HG03025 (cell line): ENCODE measurements at regions not wholly inside any gene's neighbourhood (a gene's known extent, or its start where the extent isn't known, plus 50 kb on each side); places are given as distances from the start of the nearest gene placed in this dataset.
"Not testable (repeated sequence)": the region's sequence is repeated elsewhere in the genome, so short reads cannot be mapped to it uniquely, and the experiment has no call there.

Experiments used
- ATAC-seq: cut with Tn5 transposase; IDR thresholded peaks from one replicate; pipeline ENCODE4 v1.9.1; 2021; ENCODE audit warnings: mild to moderate bottlenecking, moderate library complexity; ENCODE audit not compliant: unreplicated experiment, low FRiP score

DNA sequence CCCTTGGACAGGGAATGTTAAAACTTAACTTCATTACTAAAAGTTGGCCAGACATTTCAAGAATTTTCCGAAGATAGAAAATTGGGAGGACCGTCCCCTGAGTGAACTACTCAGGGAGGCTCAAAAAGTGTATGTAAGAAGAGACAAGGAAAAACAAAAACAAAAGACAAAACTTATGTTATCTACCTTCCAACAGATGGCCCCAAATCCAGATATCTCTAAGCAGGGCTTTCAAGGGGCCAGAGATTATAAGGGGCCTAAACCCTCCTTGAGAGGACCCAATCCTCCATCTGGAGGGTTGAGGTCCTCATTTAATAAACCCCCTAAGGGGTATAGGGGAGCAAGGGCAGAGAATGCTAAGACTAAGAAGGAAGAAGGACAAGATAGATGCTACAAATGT is 203.6 kb downstream of the SH2D4B start:
- no peak for ATAC-seq

GRCh38 chr10:80750268-80750667 is 212.6 kb downstream of the SH2D4B start:
- no peak for ATAC-seq

DNA sequence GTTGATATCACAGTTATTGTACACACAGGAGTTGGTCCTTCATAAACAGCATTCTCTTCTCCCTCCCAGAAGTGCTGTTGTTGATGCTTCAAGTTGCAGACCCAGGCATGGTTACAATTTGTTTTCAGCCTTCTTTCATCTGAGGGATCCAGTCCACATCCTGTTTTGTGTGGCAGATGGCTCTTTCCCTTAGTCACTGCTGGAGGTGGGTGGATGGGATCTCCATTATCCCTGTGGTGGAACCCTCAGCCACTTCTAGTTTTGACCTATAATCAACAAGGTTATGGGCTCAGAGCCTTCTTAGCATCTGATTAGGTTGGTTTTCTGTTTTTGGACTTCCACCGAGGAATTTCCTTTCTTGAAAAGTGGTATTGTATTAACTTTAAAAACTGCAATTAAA is 214.2 kb downstream of the SH2D4B start:
- ATAC-seq: no peak

DNA sequence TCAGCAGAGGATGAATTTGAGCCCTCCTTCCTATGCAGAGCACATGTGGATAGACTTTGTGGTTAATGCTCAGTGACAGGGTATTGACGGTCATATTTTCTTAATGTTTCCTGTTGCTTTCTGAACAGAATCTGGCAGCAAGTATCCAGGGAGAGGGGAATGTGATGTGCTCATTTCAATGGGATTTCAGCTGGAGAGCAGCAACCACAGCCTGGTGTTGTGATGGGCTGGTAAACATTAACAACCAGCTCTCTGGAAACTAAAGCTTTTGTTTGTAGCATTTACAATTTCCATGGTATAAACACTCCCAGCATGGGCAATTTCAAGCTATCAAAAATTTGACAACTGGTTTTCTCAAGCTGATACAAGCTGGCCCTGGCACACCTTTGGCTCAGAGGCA is 215.9 kb downstream of the SH2D4B start:
- no peak for ATAC-seq

GRCh38 chr10:80755893-80756292 is 218.2 kb downstream of the SH2D4B start:
- ATAC-seq: no peak

DNA sequence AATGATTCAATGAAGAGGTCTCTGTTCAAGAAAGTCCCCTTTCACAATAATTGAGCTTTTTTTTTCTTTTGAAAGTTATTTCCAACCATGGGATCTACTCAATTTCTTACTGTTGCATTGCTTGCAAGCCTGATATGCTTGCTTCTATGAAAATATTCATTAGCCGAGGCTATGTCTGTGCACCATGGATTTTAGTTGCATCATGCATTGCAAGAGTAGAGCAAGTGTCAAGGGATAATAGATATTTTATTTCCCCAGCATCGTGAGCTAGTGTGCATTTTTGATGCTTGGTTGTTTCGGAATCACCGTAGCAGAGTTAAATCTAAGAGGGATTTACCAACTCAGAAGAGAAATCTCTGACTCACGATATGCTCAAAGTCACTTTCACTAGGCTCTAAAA is 222.0 kb downstream of the SH2D4B start:
- no peak for ATAC-seq

- no peak for ATAC-seq
Observed at GRCh38 chr10:80760914-80761371, 223.2 kb downstream of the SH2D4B start.

DNA sequence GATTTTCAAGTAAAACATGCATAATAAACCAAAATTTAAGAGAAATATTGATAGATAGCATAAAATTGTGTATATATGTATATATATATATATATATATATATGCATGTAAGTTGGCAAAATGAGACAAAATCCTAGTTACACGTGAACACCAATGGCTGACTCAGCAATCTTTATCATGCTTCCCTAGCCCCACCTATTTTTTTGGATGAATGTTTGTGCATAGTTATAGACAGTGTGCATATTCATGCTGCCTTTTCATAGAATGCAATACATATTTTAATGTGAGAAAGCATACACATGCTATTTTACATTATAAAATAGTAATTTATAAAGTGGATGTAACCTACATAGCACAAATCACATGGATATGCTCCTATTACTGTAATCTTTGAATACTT is 230.3 kb downstream of the SH2D4B start:
- ATAC-seq: no peak

GRCh38 chr10:80769700-80770160 is 232.0 kb downstream of the SH2D4B start:
- ATAC-seq: no peak

GRCh38 chr10:80770239-80770638 is 232.5 kb downstream of the SH2D4B start:
- no peak for ATAC-seq

- no peak for ATAC-seq
Observed at GRCh38 chr10:80771285-80771684, 233.6 kb downstream of the SH2D4B start.

DNA sequence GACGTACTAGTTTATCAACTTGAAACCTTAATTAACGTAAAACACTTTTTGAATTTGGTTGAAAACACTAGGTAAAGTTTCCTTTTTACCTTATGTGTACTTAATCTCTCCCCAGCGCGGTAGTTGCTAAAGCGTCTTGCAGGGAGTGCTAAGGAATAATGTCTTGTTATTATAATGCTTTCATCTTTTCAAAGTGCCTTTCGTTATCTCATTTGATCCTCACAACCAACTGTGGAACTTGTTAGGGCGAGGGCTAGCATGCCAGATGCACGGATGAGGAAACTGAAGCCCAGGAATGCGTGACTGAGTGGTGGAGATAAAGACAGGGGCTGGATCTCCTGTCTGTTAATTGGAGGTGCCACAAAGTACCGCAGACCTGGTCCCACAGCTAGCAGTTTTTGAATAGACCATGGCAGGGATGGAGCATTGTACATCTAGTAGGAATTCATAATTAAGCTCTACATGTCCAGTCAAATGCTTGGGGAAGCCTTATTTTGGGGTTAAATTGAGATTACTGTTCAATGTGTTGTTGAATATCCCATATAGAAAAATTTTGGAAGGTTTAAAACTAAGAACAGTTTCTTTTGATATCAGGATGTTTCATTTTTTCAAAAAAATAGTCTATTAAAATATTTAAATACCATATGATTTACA is 234.3 kb downstream of the SH2D4B start:
- ATAC-seq: no peak

- ATAC-seq: no peak
Observed at GRCh38 chr10:80772596-80772995, 234.9 kb downstream of the SH2D4B start.

DNA sequence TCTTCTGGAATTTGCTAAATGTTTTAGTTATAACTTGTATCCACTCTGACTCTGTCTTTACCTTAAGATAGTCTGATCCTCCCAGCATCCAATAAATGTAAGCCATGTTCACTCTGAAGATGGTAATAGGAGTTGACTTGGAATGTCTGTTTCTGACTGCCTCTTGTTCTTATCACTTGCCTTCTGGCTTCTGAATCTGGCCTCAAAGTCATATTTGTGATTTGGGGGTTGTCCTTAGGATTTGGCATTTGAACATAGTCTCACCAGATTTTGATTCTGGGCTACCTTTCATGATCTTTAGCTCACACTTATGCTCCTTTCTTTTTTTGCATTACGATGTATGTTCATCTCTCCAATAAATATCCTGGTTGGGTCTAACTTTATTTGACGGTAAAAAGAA is 247.0 kb downstream of the SH2D4B start:
- no peak for ATAC-seq

DNA sequence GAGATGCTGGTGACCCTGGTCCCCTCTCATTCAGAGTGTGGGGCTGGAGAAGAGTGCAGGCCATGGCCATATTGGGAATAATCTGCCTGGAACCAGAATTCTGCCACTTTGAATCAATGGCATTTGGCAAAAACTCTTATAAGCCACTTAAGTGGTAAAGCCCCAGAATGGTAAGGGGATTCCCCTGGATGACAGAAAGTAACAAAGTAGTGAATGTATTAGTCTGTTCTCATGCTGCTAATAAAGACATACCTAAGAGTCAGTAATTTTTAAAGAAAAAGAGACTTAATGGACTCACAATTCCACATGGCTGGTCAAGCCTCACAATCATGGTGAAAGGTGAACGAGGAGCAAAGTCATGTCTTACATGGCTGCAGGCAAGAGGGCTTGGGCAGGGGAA is 248.6 kb downstream of the SH2D4B start:
- ATAC-seq: no peak

GRCh38 chr10:80787952-80788351 is 250.2 kb downstream of the SH2D4B start:
- ATAC-seq: no peak

DNA sequence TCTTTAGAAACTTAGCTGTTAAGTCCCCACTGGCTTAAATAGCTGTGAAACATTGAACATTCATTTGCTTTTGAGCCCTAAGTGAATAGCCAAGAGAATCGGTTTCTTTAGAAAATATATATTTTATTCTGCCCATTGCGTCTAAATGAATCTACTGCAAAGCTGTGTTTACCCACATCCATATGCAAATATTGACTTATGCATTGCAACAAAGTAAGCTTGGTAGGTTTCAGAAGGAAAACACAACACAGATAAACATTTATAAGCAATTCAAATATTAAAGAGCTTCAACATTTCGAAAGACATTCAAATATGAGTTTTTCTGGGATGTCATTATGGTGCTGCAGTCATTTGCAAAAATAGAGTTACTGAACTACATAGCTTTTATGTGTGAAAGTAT is 257.3 kb downstream of the SH2D4B start:
- no peak for ATAC-seq

- no peak for ATAC-seq
Observed at GRCh38 chr10:80805343-80806020, 267.8 kb downstream of the SH2D4B start.

DNA sequence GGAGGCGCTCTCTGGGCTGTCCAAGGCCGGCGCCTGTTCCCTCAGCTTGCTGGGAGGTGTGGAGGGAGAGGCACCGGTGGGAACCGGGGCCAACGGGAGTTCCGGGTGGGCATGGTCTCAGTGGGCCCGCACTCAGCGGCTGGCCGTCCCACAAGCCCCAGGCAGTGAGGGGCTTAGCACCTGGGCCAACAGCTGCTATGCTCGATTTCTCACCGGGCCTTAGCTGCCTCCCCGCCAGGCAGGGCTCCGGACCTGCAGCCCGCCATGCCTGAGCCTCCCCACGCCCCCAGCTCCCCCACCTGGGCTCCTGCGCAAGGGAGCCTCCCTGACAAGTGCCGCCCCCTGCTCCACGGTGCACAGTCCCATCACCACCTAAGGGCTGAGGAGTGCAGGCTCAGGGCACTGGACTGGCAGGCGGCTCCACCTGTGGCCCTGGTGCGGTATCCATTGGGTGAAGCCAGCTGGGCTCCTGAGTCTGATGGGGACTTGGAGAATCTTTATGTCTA is 276.5 kb downstream of the SH2D4B start:
- no peak for ATAC-seq

DNA sequence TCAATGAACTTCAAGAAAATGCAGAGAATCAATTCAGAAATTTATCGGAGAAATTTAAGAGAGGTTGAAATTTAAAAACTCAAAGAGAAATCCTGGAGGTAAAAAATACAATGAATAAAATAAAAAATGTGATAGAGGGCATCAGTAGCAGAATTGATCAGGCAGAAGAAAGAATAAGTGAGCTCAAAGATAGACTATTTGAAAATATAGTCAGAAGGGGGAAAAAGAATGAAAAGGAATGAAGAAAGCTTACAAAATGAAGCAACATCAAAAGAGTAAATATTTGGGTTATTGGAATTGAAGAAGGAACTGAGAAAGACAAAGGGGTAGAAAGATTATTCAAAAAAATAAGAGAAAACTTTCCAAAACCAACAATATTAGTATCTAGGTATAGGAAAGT is 291.4 kb downstream of the SH2D4B start:
- ATAC-seq: no peak

GRCh38 chr10:80829562-80829961 is 291.9 kb downstream of the SH2D4B start:
- no peak for ATAC-seq

- ATAC-seq: not testable (repeated sequence)
Observed at GRCh38 chr10:80832693-80833092, 295.0 kb downstream of the SH2D4B start.
